GM23248 (cell line): ENCODE measurements at regions not wholly inside any gene's neighbourhood (a gene's known extent, or its start where the extent isn't known, plus 50 kb on each side); places are given as distances from the start of the nearest gene placed in this dataset.

Source experiments
- DNase-seq: peaks from one replicate; pipeline ENCODE4 v3.0.0-alpha.2; 2015
- H2AFZ ChIP-seq: fragments of 200-600 bp; sonication (generic); 2 replicates; pipeline ENCODE4 v1.6.1; 2016; ENCODE audit warnings: antibody characterized with exemption
- H3F3A ChIP-seq: fragments of 200-600 bp; sonication (generic); 2 replicates; pipeline ENCODE4 v1.6.1; 2016; ENCODE audit warnings: mild to moderate bottlenecking, antibody characterized with exemption, mixed run types; ENCODE audit not compliant: insufficient read depth
- H3K27ac ChIP-seq: fragments of 200-600 bp; sonication (generic); 2 replicates; pipeline ENCODE4 v1.5.1; 2016; ENCODE audit warnings: mild to moderate bottlenecking
- H3K27me3 ChIP-seq: fragments of 200-600 bp; sonication (generic); replicated peaks from 2 replicates; pipeline ENCODE4 v1.6.1; 2016; ENCODE audit warnings: mild to moderate bottlenecking; ENCODE audit not compliant: insufficient read depth
- H3K36me3 ChIP-seq: fragments of 200-600 bp; sonication (generic); 2 replicates; pipeline ENCODE4 v1.6.1; 2016; ENCODE audit warnings: low read depth, mild to moderate bottlenecking
- H3K4me1 ChIP-seq: fragments of 200-600 bp; sonication (generic); 2 replicates; pipeline ENCODE4 v1.6.1; 2016; ENCODE audit warnings: mild to moderate bottlenecking; ENCODE audit not compliant: insufficient read depth
- H3K4me2 ChIP-seq: fragments of 200-600 bp; sonication (generic); one replicate; pipeline ENCODE4 v1.6.1; 2016; ENCODE audit warnings: mild to moderate bottlenecking; ENCODE audit not compliant: unreplicated experiment
- H3K4me3 ChIP-seq: fragments of 200-600 bp; sonication (generic); 2 replicates; pipeline ENCODE4 v1.5.1; 2016; ENCODE audit warnings: mild to moderate bottlenecking
- H3K79me2 ChIP-seq: fragments of 200-600 bp; sonication (generic); 2 replicates; pipeline ENCODE4 v1.6.1; 2016; ENCODE audit warnings: mild to moderate bottlenecking; ENCODE audit not compliant: insufficient read depth
- H3K9ac ChIP-seq: fragments of 200-600 bp; sonication (generic); 2 replicates; pipeline ENCODE4 v1.6.1; 2016; ENCODE audit warnings: mild to moderate bottlenecking
- H3K9me2 ChIP-seq: fragments of 200-600 bp; sonication (generic); 2 replicates; pipeline ENCODE4 v1.6.1; 2016; ENCODE audit warnings: mixed run types, mild to moderate bottlenecking, moderate library complexity; ENCODE audit not compliant: insufficient read depth
- H3K9me3 ChIP-seq: fragments of 200-600 bp; sonication (generic); one replicate; pipeline ENCODE4 v1.6.1; 2017; ENCODE audit warnings: low read depth
- H4K20me1 ChIP-seq: fragments of 200-600 bp; sonication (generic); 2 replicates; pipeline ENCODE4 v1.6.0; 2016; ENCODE audit not compliant: insufficient read depth
- EZH2 ChIP-seq: fragments of 200-600 bp; sonication (generic); IDR thresholded peaks from 2 replicates; pipeline ENCODE4 v1.6.1; 2018; ENCODE audit warnings: antibody characterized with exemption, mild to moderate bottlenecking; ENCODE audit not compliant: insufficient read depth, poor library complexity, severe bottlenecking
- EZH2phosphoT487 ChIP-seq: fragments of 200-600 bp; sonication (generic); IDR thresholded peaks from 2 replicates; pipeline ENCODE4 v1.6.1; 2018; ENCODE audit warnings: antibody characterized with exemption, moderate library complexity, mild to moderate bottlenecking, low read depth; ENCODE audit not compliant: insufficient read depth
- WGBS, 2 experiments: methylation state at CpG; one replicate each; pipeline ENCODE4 v1.1.6; 2015 to 2017; ENCODE audit warnings: low lambda C conversion rate in 2 of 2, low coverage in 1 of 2; ENCODE audit errors: missing lambda C conversion rate in 2 of 2; 5-methylcytosine and 5-hydroxymethylcytosine counted together
- in situ Hi-C: fragments of 300-500 bp; cut with MboI; formaldehyde crosslinking; loops from 2 replicates; pipeline ENCODE4 v1.15.0; 2020

GRCh38 chr14:40581264-40581663, 1025.4 kb upstream of the LRFN5 start:
- Histone ChIP-seq H4K20me1 (no peaks in the 10 kb centered on the region), H3K9ac (no peak overlapping the region), H3K4me2 (no peak overlapping the region), H3K9me2 (no peaks in the 10 kb centered on the region; the same call in 1 of the 2 replicates), H3K36me3 (no peaks in the 10 kb centered on the region), H3K27ac (no peak overlapping the region), H3K27me3 (no peaks in the 10 kb centered on the region), H3K9me3 (no peaks in the 10 kb centered on the region), H3K79me2 (no peaks in the 10 kb centered on the region), H3K4me1 (no peaks in the 10 kb centered on the region), H3K4me3 (no peak overlapping the region), H3F3A (no peaks in the 10 kb centered on the region), H2AFZ (no peak overlapping the region)
- DNase-seq, result no peak
- TF ChIP-seq EZH2phosphoT487, result no peak
- TF ChIP-seq EZH2, result no peak
- 9 to 13% methylated on average over 3 of the region's 3 CpGs for WGBS, 2 experiments
- in situ Hi-C loops, result no loop called here

- Histone ChIP-seq H3K27ac (no peak overlapping the region), H3K9ac (no peak overlapping the region), H3K4me2 (no peak overlapping the region), H3K4me3 (no peak overlapping the region), H3F3A (no peaks in the 10 kb centered on the region), H3K4me1 (no peaks in the 10 kb centered on the region), H2AFZ (no peak overlapping the region), H3K27me3 (no peaks in the 10 kb centered on the region), H3K9me3 (no peaks in the 10 kb centered on the region), H3K36me3 (no peaks in the 10 kb centered on the region), H4K20me1 (no peaks in the 10 kb centered on the region), H3K9me2 (no peaks in the 10 kb centered on the region), H3K79me2 (no peaks in the 10 kb centered on the region)
- no peak for DNase-seq
- in situ Hi-C loops, result no loop called here
- no peak for TF ChIP-seq EZH2phosphoT487
- TF ChIP-seq EZH2, result no peak
- WGBS, 2 experiments, result 37 to 39% methylated on average over 4 of the region's 4 CpGs
Measured at GRCh38 chr14:40576880-40577478, 1029.7 kb upstream of the LRFN5 start.

GRCh38 chr14:40574780-40575179, 1031.9 kb upstream of the LRFN5 start:
- Histone ChIP-seq H2AFZ (no peak overlapping the region), H3K4me2 (no peak overlapping the region), H3K36me3 (no peaks in the 10 kb centered on the region), H3K27ac (no peak overlapping the region), H3K27me3 (no peaks in the 10 kb centered on the region), H3K4me3 (no peak overlapping the region), H3K9me2 (no peaks in the 10 kb centered on the region), H4K20me1 (no peaks in the 10 kb centered on the region), H3K9me3 (no peaks in the 10 kb centered on the region), H3K9ac (no peak overlapping the region), H3K79me2 (no peaks in the 10 kb centered on the region), H3K4me1 (no peaks in the 10 kb centered on the region), H3F3A (no peaks in the 10 kb centered on the region)
- TF ChIP-seq EZH2phosphoT487 (no peak), EZH2 (no peak)
- in situ Hi-C loops, result no loop called here
- DNase-seq, result no peak
- WGBS, 2 experiments, result 1% methylated on average over 3 of the region's 3 CpGs

GRCh38 chr14:40525314-40525713, 1081.4 kb upstream of the LRFN5 start:
- no peak overlapping the region for H3K4me2 ChIP-seq

GRCh38 chr14:40523123-40523522, 1083.6 kb upstream of the LRFN5 start:
- H3K9me2 ChIP-seq, result no peaks in the 10 kb centered on the region
- no peak overlapping the region for H3K9ac ChIP-seq
- TF ChIP-seq EZH2, result no peak
- no peak for TF ChIP-seq EZH2phosphoT487
- no peak overlapping the region for H3K4me3 ChIP-seq
- no peak overlapping the region for H3K4me2 ChIP-seq
- H3K27me3 ChIP-seq, result no peaks in the 10 kb centered on the region
- DNase-seq, result no peak
- no peaks in the 10 kb centered on the region for H3K9me3 ChIP-seq
- no peaks in the 10 kb centered on the region for H3K4me1 ChIP-seq
- H3F3A ChIP-seq, result no peaks in the 10 kb centered on the region
- no peaks in the 10 kb centered on the region for H3K79me2 ChIP-seq
- H4K20me1 ChIP-seq, result no peaks in the 10 kb centered on the region
- no peaks in the 10 kb centered on the region for H3K36me3 ChIP-seq
- in situ Hi-C loops, result no loop called here
- no peak overlapping the region for H3K27ac ChIP-seq
- no peak overlapping the region for H2AFZ ChIP-seq

More at GRCh38 chr14:40525314-40525713, 1081.4 kb upstream of the LRFN5 start:
- no peaks in the 10 kb centered on the region for H3K4me1 ChIP-seq
- H3K9ac ChIP-seq, result no peak overlapping the region
- WGBS, 2 experiments, result 0 to 13% methylated on average over 1 of the region's 1 CpG
- no peaks in the 10 kb centered on the region for H3K27me3 ChIP-seq
- in situ Hi-C loops, result no loop called here
- DNase-seq, result no peak
- no peaks in the 10 kb centered on the region for H3K9me2 ChIP-seq
- TF ChIP-seq EZH2phosphoT487, result no peak
- TF ChIP-seq EZH2, result no peak
- H3K9me3 ChIP-seq, result no peaks in the 10 kb centered on the region
- no peak overlapping the region for H2AFZ ChIP-seq
- no peaks in the 10 kb centered on the region for H3K36me3 ChIP-seq
- H3K4me3 ChIP-seq, result no peak overlapping the region
- no peaks in the 10 kb centered on the region for H3K79me2 ChIP-seq
- no peaks in the 10 kb centered on the region for H3F3A ChIP-seq
- no peak overlapping the region for H3K27ac ChIP-seq
- H4K20me1 ChIP-seq, result no peaks in the 10 kb centered on the region
